Glomerular endothelial cell (primary cell): ENCODE measurements at regions not wholly inside any gene's neighbourhood (a gene's known extent, or its start where the extent isn't known, plus 50 kb on each side); places are given as distances from the start of the nearest gene placed in this dataset.
"Not testable (repeated sequence)": the region's sequence is repeated elsewhere in the genome, so short reads cannot be mapped to it uniquely, and the experiment has no call there.

Experiments used
- DNase-seq: peaks from one replicate; pipeline ENCODE4 v3.0.0-alpha.2; 2011; ENCODE audit warnings: low read depth, low spot score; ENCODE audit errors: extremely low read depth

DNA sequence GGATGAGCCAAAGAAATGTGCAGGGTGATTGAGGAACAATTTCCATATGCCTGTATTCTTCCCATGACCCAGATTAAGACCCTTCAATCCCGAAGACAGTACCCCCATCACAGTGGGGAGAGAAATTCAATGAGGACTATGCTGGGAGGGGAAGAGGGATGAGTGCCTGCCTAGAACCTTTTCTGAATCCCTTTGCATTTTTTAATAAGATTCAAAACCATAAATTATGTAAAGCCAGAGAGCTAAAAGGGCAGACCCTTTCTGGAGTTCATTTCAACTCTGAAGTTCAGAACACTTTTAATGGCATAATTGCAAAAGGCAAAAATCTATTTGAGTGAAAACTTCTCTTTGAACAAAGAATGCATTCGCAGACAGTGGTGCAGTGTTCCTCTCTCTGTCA lies 529.5 kb downstream of the NTRK3 start:
- no peak for DNase-seq

DNA sequence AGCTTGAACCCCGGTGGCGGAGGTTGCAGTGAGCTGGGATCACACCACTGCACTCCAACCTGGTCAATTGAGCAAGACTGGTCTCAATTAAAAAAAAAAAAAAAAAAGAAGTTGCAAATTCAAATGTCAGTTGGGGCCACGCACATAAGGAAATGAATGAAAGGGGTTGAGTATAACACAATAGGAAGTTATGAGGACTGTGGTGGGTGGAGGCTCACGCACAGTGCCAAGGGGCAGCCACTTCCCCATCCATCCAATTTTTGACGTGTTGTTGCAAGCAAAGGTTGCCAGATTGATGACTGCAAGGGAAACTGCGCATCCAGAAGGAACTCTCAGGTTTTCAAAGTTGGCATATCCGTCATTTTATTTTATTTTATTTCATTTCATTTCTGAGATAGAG lies 532.2 kb downstream of the NTRK3 start:
- no peak for DNase-seq

DNA sequence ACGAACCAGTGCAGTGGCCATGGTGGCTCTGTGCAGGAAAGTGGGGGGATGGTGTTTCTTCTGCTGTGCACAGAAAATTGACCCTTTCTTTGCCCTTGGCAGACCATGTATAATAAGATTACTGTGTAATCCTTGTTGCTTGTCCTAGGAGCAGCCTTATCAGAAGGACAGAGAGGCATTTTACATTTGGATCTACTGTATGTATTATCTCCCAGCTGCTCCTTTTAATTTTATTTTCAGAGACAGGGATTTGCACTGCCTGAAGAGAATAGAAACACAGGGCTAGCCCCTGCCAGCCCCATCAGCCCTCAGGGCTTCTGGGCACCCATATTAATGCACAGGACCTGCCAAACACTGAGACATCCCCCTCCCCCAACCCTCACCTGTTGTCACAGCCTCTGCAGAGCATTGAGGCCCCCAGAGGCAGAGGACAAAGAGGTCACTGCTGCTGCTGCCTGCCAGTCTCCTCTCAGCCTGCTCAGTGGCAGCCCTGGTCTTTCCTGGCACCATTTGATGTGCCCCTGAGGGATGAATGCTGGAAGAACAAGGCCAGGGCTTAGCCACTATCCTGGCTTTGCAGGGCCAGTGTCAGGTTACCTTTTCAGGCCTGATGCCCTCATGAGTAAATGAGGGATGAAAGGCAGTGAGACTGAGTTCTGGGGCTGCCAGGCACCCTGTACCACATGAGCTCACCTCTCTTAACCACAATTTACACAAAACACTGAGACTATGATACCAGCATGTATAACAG lies 533.4 kb downstream of the NTRK3 start:
- DNase-seq: no peak

DNA sequence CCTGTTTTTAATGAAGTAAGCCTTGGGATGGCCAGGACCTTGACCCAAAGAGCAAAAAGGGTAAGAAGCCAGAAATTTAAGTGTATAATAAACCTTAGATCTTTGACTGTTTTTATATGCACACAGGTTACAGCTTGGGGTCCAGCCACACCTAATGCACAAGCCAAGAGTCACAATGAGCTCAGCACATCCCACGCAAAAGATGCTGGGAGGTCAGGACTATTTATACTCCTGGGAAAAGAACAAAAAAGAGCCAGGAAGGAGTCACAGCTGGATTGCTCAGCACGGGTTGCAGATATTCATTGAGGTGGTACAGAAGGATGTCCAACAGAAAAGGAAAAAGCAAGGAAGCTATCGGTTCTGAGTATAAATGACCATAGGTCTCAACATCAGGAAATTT lies 536.3 kb downstream of the NTRK3 start:
- no peak for DNase-seq

DNA sequence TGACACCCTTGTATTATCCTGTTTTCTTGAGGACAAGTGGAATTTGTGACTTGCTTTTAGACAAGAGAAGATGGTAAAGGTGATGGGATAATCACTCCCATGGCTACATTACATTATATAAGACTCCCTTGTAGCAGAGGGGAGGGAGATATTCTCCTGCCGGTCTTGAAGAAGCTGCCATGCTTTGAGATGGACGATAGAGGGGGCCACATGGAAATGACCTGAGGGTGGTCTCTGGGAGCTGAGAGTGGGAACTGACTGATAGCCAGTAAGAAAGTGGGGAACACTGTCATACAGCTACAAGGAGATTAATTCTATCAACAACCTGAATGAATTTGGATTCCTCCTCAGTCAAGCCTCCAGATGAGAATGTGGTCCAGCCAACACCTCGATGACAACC lies 540.1 kb downstream of the NTRK3 start:
- DNase-seq: no peak

DNA sequence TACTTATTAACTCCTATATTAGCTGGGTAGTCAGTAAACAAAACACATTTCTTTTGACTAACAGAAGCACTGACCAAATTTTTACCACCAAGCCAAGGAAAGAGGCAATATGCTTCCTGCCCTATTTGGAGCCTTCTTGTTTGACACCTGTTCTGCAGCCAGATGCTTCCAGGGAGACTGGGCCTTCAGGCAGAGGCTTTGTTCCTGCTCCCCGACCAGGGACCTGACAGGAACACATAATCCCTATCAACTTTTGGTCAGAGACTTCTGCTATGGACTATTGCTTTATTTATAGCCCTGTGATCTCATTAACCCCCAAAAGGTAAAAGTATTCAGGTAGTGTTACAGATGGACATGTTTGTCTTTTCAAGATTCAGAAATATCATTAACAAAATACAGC lies 541.3 kb downstream of the NTRK3 start:
- no peak for DNase-seq

DNA sequence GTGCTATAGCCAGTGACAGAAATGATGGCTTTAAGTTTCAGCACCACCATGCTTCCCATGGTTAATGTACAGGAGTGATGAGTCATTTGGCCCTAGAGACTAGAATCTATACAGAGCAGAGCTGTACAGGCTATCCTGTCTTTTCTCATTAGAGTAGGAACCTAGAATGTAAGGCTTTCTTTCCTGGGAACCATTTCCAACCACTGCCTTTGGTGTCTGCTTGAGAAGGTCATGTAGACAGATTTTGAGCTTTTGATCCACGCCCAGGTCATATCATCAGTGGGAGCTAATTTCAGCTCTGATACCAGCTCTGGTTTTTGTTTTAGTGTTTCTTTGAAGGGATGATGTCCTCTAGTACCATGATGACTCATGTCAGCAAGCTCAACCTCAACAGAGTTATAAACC lies 543.1 kb downstream of the NTRK3 start:
- DNase-seq: no peak

DNA sequence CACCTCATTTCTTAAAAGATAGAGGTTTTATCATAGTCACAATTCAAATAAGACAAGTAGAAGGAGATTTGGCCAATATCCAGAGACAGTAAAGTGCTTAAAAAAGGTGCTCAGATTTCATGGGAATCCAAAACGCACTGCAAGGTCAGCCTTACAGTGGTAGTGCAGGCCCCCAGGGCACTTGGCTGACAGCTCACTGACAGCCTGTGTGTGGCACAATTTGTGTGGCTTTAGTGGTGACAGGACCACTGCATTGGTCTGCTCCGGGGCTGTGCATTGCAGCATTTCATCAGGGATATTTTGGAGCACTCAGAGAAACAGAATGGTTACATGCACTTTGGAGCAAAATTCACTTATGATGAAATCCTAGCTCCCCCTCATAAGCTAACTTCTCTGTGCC lies 544.3 kb downstream of the NTRK3 start:
- no peak for DNase-seq

DNA sequence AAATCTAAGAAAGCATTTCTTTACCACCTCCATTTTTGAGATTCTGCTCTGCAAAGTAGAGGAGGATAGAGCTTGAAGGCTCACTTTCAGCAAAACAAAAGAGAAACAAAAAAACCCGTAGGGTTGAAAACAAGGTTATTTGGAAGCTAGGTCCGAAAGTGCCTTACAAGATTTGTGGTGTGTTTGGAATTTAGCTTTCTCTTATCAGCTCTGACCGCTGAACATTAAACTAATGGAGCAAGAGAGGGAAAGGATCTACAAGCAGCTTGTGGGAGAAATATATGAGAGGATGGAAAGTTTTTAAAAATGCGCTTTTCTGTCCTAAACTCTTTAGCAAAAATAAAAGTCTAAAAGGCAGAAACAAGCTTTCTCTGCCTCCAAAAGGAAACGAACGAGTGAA lies 545.5 kb downstream of the NTRK3 start:
- no peak for DNase-seq

DNA sequence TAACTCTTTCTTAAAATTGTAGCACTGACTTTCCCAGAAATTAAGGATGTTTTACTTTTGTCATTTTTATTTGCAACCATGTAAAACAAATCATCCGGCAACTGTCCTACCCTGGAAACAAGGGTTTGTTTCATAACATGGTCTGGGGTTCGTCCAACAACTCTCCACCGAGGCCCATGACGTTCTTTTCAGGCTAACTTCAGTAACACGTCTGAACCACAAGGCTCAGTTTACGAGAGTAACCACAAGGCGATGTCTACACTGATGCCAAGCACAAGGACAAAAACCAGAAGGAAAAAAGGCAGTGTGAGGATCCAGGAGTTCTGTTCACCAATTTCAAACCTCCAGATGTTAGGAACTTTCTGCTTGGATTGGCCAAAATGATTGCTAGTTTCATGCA lies 546.1 kb downstream of the NTRK3 start:
- DNase-seq: no peak

DNA sequence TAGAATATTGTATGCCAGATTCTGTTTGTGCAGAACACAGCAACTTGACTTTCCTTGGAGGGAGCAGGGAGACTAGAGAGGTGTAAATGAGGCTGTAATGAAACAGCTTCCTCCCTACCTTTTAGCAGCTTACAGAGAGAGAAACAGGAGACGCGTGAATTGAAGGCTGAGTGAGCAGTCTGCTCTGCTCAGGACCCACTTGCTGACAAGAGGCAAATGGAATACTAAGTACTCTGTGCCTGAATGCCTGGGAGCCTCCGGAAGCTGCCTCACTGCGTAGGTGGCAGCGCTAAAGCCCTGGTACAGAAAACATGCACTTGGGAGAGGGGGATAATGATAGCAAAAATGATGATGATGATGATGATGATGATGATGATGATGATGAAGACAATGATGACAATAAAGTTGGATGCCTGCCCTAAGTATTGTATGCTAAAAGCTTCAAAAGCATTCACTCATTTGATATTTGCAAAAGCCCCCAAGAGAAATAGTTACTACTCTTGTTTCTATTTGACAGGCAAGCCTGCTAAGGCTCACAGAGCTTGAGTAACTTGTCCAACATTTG lies 548.9 kb downstream of the NTRK3 start:
- no peak for DNase-seq

DNA sequence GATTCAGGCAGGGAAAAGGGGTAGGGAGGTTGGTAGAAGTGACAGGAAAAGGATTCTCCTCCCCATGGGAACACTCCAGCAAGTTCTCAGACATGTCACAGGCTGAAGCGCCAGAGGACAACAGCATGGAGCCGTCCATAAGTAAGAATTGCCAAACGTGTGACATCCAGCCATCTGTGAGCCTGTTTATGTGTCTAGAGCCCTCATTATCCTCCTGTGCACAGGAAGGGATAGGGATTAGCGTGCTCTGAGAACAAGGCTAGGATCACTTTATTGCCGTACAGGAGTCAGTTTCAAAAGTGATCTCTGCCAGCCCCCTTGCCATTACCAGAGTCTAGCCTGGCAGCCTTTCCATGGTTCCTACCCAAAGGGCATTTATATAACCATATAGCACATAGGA lies 549.5 kb downstream of the NTRK3 start:
- DNase-seq: no peak

DNA sequence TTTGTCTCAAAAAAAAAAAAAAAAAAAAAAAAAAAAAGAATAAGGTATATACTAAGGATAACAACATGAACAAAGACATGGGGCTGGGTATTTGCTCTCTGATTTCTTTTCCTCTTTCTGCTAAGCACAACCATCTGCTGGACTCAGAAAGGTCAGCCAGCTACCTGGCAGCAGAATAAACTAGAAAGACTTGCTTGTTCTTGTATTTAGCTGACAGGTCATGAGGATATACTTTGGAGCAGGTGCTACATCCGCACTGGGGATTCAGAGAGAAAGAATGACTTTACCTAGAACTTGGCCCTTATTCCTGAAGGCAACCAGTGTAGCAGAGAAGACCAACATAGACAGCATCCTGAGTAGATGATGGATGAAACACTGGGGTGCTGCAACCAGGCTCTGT lies 550.5 kb downstream of the NTRK3 start:
- DNase-seq: no peak

DNA sequence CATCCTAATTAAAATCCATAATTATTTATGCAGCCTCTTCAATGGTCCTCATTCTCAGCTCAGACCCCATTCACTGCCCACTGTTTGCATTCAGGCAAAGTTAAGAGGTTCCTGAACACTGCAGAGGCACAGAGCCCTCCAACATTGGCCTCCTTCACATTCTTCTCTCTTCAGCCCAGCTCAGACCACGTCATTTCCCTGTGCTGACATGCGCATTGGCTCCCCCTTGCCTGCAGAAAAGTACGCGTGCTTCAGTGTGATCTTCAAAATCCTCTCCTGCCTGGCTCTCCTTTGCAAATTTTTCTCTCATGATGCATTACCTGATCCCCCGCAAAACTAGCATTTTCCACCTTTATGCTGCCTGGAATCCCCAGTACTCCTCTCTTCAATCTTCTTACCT lies 552.3 kb downstream of the NTRK3 start:
- no peak for DNase-seq

DNA sequence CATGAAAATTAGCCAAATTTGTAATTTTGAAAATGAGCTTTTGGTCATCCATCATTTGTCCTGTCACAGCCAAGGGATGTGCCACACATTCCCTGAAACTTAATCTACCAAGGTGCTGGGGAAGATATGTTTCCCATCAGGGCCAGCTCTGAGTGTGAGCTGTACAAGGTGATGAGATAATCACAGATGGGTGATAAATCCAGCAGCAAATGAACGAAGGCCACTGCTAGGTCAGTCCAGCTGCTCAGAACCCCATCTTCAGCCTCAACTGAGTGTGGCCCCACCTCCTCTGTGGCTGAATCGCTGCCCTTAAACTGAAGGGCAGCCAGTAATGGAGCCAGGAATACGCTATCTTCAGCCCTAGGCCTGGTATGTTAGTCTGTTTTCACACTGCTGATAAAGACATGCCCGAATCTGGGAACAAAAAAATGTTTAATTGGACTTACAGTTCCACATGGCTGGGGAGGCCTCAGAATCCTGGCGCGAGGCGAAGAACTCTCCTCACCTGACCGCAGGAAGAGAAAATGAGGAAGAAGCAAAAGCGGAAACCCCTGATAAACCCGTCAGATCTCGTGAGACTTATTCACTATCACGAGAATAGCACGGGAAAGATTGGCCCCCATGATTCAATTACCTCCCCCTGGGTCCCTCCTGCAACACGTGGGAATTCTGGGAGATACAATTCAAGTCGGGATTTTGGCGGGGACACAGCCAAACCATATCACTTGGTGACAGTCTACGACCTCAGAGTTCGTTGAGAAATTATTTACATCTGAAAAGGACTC lies 553.0 kb downstream of the NTRK3 start:
- DNase-seq: no peak

DNA sequence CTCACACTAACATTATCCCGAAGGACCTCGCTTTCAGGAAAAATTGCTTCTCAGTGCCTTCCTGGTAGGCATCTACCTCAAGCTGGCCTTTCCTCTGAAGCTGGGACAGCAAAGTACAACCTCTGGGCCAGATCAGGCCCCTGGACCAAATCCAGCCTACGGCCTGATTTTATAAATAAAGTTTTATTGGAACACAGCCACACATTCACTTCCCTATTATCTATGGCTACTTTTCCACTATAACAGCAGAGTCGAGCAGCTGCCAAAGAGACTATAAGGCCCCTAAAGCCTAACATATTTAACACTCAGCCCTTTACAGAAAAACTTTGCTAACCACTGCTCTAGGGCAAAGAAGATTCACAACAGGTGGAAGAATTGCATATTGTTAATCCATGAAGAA lies 554.3 kb downstream of the NTRK3 start:
- no peak for DNase-seq

DNA sequence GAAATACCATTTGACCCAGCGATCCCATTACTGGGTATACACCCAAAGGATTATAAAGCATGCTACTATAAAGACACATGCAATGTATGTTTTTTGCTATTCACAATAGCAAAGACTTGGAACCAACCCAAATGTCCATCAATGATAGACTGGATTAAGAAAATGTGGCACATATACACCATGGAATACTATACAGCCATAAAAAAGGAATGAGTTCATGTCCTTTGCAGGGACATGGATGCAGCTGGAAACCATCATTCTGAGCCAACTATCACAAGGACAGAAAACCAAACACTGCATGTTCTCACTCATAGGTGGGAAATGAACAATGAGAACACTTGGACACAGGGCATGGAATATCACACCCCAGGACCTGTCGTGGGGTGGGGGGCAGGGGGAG lies 558.1 kb downstream of the NTRK3 start:
- not testable (repeated sequence) for DNase-seq

DNA sequence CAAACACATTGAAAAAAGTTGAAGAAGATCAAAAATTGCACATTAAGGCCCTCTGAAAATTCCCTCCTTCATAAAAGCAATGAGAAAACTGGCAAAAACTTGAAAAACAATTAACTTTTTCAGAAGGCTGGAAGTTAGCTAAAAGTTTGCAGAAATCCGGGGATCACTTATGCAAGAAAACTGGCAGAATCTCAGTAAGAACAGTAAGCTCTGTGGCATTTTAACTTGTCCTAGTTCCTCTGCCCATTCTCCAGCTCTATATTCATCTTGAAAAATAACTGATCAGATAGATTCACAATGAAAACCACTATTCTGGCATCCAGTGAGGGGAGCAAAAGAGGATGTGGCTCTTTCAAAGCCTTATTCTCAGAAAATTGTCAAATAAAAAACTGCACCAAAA lies 566.8 kb downstream of the NTRK3 start:
- DNase-seq: no peak

DNA sequence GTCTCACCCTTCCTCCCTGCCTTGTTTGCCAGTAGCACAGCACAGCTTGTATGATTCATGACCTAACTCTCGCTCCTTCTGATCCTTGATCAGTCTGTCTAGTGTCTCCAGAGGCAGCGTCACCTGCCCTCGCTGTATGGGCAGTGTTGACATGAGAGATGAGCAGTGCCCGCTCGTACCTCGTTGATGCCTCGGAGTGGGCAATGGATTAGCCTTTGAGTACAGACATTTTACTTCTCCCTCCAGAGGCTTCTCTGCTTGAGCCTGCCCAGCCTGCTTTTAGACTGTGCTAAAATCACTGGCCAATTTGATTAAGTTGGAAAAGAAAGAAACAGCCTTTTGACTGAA lies 569.0 kb downstream of the NTRK3 start:
- DNase-seq: no peak

DNA sequence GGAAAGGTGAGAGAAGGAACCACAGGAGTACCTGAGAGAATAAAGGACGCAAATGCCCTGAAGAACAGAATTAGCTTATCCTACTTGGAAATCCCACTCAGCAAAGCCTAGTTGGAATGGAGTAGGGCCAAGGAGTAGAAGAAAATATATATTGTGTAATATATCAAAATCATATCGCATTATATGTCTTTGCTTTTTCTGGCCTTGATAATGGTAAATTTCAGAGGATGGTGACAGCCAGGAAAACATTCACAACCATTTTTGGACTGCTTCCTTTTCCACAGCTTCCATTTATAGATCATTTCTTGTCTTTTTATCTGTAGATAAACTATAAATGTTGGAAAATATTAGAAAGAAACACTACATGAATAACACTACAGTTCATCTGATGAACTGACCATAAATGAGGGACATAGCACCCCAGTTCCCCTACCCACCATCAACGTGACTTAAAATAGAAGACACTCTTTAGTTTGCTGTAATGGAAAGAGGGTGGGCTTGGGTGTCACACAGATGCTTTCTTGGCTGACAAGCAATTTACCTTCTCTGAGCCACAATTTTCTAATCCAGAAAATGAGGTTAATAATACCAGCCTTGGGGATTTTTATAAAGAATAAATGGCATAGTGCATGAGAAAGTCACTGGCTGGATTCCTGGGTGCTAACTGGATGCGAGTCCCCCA lies 569.6 kb downstream of the NTRK3 start:
- DNase-seq: no peak

DNA sequence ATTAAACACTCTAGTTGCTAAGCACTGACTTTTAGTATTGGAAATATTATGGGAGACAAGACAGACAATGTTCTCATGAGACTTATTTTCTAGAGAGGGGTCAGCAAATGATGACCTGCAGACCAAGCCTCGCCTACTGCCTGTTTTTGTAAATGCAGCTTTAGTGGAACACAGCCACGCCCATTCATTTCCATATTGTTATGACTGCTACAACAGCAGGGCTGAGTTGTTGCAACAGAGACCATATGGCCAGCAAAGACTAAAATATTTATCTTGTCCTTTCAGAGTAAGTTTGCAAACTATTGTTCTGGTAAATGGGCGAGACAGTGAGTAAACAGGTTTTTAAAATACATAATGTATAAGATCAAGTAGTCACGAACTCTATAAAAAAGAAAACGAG lies 570.2 kb downstream of the NTRK3 start:
- DNase-seq: no peak

DNA sequence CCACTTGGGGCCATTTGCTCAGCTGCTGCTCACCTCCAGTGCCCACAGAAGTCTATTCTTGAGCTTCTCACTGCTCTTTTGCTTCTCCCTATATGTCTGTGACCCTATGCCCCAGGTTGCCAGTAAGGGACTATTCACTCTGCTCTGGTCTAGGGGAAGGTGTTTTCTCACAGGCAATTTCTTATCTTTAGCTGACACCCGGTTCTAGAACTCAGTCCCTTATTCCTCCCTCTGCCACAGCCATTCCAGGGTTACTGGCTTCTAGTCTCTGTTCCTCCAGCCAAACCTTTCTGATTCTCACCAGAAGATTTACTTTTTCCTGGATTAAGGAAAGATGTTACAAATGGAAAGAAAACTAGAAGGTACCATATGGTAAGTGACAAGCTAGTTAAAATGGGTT lies 574.0 kb downstream of the NTRK3 start:
- no peak for DNase-seq
